GM12892 (cell line): ENCODE measurements at regions not wholly inside any gene's neighbourhood (a gene's known extent, or its start where the extent isn't known, plus 50 kb on each side); places are given as distances from the start of the nearest gene placed in this dataset.

Source experiments
- POLR2A ChIP-seq: IDR thresholded peaks from 2 replicates; pipeline ENCODE4 v1.6.1; 2011; ENCODE audit warnings: low read depth, low read length, control low read depth
- TAF1 ChIP-seq: IDR thresholded peaks from 2 replicates; pipeline ENCODE4 v1.6.1; 2011; ENCODE audit warnings: low read depth, mild to moderate bottlenecking, control low read depth, low read length, borderline replicate concordance

GRCh38 chr5:40270274-40270845, 409.4 kb upstream of the PTGER4 start:
- no peak for TF ChIP-seq POLR2A
- TF ChIP-seq TAF1 = no peak
